Non-pigmented ciliary epithelial cell (primary cell): ENCODE measurements at regions not wholly inside any gene's neighbourhood (a gene's known extent, or its start where the extent isn't known, plus 50 kb on each side); places are given as distances from the start of the nearest gene placed in this dataset.

ENCODE experiments used
- DNase-seq: peaks from one replicate; pipeline ENCODE4 v3.0.0-alpha.2; 2010; ENCODE audit warnings: low read depth

DNA sequence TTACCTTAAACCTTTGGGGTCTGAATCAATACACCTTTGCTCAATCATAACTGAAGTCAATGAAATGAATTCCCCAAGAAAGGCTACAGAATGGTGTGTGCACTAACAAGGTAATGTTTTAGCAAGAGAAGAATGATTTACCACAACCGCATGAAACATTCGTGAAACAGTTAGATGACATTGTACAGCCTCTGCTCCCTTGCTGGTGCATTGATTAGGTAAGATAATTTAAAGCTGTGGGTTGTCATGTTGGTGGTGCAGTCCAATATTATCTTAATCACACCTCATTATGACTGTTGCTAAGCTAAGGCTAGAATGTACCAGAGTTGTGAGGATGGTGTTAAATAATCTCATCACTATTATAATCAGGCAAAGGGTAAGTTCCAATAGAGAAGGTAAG lies 1673.2 kb upstream of the PRR20A start:
- DNase-seq, result no peak

DNA sequence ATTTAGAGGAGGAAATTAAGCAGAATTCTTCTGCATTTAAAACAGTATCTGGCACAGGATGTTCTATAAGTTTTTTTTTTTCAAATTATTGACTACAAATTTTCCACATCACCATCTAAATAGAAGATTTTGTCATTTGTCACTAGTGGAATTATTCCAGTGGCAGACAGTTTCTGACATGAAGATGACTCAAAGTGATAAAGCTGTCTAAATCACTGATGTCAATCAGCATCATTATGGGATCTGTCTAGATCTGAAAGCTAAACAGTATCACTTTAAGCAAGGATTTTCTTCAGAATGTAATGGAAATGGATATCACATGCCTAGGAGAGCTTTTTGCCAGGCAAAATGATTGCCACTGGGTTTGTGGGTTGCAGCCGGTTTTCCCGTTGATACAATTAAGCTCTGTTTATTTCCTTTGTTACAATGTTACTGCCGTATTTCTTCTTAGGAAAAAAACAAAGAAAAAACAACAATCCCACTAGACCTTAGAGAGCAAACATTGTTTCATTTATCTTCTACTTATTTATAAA lies 1657.0 kb upstream of the PRR20A start:
- no peak for DNase-seq

DNA sequence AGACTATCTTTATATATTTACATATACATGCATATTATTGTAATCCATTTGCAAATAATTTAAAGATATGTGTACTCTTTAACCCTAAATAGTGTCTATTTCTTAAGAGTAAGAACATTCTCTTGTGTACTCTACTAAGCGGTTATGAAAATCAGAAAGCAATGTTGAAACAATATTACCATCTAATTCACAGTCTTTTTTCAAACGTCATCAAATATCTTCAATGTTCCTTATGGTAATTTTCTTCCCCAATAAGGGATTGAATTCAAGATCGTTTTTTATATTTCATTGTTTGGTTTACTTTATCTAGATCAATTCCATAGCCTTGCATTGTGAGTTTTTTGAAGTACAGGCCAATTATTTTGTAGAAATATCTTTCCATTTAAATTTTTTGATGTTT lies 1647.4 kb upstream of the PRR20A start:
- DNase-seq, result no peak

DNA sequence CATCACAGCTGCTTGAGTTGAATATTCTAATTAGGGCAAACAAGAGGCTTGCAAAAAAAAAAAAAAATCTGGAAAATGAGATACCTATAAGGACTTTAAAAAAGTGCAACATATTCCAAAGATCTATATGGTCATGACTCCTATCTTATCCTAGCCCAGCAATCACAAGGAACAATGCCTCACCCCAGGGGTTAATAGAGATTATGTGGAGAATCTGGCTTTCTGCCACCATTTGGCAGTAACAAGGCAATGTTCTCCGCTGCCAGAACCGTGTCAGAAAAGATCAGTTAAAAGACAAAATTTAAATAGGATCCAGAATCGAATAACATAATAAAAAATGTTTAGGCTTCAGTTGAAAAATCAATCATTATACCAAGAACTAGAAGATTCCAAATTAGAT lies 1643.2 kb upstream of the PRR20A start:
- DNase-seq, result no peak

DNA sequence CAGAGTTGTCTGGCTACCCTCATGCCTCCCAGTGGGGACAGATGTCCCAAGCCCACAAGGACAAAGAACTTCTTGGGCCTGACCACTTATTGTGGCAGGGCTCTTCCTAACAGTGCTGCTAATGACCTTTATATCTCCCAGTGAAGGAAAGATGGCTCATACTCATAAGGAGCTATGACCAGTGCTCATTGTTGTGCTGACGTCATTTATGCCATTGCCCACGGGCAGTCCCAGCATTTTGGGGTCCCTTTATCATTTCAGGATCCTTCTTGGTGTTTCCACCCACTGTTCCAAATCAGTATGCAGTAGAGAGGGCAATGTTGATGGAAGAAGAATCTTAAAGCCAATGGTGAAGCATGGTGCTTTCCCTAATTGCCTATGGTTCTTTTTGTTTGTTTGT lies 1640.0 kb upstream of the PRR20A start:
- DNase-seq, result no peak

DNA sequence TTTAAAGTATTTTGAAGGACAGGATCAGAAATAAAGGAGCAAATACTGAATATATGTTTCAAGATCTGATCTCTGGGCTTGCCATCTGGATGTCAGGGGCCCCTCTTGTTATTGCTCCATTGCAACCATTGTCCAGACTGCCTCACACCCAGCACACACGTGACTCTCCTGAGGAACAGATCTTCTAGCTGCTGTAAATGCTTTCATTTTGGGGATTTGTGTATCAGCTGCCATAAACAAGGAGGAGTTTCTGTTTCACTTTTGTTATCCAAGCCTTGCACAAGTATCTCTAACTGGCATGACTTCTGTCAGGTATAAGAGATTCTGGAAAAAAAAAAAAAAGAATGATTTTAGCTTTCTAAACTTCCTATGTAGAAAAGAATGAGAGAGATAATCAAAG lies 1624.1 kb upstream of the PRR20A start:
- no peak for DNase-seq

DNA sequence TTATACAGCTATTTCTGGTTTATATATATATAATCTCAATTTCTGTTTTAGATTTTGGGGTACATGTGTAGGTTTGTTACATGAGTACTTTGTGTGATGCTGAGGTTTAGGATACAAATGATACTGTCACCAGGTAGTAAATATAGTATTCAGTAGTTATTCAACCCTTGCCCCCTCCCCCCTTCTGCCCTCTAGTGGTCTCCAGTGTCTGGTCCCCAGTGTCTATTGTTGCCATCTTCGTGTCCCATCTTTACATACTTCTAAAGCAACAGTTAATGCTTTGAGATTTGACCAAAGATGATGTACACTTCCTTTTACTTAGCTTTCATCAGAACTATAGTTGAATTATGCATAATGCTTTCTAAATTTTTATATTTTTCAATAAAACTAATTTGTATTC lies 1623.4 kb upstream of the PRR20A start:
- no peak for DNase-seq

DNA sequence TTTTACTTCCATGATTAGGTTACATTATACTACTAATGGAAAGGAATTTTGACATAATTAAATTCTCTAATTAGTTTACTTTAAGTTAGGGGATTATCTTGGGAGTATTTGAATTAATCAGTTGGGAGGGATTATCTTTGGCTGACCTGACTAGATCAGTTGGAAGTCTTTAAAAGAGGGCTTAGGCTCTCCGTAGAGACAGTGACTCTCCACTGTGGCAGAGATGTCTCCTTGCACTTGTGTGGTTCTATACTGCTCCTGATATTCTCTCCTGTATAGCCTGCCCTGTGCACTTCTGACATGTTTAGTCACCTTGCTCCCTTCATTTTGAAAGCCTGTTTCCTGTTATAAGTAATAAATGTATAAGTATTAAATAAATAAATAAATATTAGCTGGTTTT lies 1612.3 kb upstream of the PRR20A start:
- DNase-seq, result no peak

DNA sequence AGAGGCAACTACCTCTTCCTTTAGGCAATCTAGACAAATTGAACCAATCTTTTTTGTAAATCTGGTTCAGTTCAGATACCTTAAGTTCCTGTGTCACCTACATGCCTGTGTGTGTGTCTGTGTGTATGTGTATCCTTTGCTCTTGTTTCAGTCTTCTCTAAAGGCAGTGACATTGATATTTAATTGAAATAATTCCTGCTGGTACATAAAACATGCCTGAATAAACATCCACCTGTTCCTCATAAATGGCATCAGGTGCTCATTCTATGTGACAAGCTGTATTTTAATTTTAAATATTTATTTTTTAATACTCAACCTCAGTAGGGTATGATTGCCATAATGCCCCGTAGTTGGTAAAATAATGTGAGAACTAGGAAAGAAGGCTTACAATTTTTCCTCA lies 1606.4 kb upstream of the PRR20A start:
- no peak for DNase-seq

DNA sequence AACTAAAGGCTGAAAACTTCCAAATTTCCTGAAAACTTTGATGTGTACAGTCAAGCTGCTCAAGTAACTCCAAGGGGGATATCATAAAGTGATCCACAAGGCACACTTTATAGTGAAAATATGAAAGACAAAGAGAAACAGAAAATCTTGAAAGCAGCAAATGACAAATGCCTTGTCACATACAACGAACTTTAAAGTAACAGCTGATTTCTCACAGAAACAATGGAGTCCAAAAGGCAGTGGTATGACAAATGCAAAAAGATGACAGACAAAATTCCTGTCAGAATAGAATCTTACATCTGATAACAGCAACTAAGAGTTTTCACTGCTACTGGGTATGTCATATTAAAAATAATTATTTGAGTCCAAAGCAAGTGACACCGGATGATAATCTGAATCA lies 1602.3 kb upstream of the PRR20A start:
- DNase-seq, result no peak

DNA sequence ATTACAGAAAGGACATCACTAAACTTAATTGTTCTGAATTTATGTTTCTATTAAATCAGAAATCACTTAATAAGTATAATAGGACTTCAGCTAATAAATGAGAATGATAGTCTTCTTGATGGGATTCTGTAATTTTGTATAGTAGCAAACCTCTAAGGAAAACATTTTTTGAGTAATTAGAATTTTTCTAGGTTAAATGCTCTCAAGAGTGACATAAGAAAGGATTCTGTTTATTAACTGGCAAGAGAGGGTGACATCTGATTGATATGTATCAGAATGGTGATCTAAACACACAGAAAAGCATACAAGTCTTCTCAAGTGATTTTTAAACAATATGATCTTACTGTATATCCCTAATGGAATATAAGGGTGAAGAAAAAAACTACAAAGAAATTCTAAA lies 1597.7 kb upstream of the PRR20A start:
- DNase-seq, result no peak

DNA sequence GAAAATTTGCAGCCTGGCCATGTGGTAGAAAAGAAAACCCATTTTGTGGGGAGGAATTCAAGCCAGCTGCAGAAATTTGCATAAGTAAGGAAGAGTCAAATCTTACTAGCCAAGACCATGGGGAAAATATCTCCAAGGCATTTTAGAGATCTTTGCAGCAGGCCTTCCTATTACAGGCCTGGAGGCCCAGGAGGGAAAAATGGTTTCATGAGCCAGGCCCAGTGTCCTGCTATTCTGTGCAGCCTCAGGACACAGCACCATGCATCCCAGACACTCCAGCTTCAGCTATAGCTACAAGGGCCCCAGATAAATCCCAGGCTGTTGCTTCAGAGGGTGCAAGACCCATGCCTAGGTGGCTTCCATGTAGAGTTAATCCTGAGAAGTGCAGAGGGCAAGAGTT lies 1590.1 kb upstream of the PRR20A start:
- DNase-seq, result no peak

DNA sequence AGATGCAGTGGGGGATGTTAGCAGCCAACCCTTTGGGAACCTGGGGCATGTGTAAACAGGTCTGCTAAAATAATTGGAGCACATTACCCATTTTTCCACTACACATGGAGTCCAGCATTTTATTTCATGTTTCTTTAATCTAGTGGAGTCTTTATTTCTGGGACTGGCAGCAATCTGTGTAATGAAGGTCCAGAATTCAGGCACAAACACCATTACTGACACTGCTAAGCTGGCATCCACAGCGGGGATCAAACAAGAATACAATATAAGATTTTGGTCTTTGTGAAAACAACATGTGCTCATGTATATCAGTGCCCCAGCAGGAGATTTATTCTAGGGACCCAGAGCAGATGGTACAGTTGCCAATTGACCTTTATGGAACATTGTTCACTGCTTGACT lies 1587.0 kb upstream of the PRR20A start:
- DNase-seq, result no peak

DNA sequence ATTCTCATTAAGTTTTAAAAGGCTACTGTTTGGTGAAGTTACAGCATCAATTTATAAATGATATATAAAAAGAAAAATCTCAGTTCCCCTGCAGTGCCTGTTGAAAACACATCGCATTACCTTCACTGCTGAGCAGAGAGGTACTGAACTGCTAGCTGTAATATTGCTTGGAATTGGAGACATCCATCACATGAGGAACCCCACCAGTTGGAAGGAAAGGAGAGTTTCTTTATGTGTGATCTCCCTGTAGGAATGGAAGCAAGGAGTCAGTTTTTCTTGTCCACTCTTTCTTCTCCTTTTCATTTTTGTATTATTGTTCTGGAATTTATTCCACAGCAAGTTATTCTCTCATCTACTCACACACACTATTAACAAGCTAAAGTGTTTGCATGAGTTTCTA lies 1586.0 kb upstream of the PRR20A start:
- no peak for DNase-seq

DNA sequence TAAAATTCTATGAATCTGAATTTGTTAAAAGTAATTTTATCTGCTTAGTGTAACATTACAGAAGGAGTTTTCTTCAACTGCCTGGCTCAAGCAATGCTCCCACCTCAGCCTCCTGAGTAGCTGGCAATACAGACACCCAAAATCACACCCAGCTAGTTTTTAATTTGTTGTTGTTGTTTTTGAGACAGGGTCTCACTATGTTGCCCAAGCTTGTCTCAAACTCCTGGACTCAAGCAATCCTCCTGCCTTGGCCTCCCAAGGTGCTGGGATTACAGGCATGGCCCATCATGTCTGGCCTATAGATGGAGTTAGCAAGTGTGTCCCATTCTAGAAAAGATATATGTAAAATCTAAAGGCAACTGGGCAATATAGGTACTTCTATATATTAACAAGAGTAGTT lies 1580.4 kb upstream of the PRR20A start:
- DNase-seq, result no peak

DNA sequence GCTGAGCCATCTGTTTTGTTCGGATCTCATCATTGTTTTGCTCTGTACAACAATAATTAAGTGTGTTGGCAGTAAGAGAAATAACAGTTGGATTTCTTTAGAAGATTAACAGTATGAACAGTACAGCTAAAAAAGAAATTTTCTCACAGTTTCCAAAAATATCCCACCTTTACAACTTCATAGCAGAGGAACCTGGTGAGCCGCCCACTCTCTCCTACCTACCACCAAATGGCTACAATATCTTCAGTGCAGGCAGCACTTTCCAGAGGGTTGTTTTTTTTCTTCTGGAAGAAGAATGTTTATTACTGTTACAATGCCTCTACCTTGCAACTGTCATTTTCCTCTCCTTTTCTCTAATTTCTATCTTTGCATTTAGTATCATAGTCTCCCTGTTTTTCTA lies 1577.5 kb upstream of the PRR20A start:
- DNase-seq, result no peak

DNA sequence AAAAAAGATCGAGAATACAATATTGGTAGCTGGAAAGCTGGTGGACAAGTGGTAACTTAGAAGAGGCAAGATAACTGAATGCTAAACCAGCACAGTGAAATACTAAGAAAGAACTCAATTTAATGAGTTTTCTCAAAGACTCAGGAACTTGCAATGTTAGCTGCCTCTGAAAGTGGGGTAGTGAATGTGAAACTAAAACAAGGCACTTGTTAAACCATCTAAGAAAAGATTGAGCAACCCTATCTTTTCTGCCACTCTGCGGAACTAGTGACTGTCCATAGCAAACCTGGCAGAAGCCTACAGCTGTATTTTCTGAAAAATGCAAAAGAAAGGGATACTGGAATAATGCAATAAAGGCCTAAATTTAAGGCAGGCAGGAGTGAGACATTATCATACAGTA lies 1574.4 kb upstream of the PRR20A start:
- DNase-seq, result no peak

DNA sequence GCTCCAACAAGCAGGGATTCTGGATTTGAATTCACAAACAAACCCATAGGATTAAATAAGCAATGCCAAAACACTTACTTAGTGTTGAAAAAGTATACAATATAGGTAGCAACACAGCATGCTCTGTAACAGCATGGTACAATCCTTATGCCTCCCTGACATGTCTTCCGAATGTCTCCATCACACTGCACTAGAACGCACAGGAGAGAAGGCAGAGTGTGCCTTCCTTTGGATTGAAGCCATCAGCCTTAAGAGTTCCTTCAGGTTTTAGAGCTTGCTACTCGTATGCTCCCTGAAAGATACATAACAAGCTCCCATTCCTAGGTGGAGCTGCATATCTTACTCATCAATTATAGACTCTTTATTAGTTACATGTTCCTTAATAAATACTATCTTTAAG lies 1573.9 kb upstream of the PRR20A start:
- DNase-seq, result no peak

DNA sequence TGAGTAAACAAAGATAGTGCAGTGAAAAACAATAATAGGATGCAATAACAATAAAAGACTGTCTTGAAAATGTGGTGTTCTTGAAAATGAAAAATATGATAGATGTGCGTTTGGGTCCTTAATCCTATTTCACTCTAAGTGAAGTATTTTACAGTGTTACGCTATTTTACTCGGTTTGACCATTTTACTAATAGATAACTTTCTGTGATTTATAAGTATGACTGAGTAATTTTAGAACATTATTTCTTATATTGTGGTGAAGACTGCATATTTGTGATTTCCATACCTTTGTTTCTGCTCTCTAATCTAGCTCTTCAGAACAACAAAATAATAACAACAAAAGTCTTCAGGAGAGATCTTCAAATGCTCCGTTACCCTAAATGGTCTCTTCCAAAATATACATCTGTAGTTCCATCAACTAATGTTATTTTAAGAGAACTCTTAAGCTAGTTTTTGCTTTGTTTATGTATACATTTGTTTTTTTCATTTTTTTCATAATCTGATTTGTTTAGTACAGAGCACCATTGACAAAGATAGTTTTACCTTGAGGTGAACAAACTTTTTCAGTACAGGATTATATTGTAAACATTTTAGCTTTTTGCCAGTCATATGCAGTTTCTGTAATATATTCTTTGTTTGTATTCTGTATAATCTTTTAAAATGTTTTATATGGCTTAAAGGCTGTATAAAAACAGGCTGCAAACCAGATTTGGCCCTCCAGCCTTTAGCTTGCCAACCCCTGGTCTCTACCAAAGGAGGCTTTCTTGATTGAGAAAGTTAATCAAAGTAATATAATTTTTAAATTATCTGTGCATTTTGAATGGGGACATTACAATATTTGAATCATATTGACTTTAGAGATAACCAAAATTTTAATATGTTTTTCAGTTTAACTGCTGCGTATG lies 1572.7 kb upstream of the PRR20A start:
- DNase-seq, result no peak

DNA sequence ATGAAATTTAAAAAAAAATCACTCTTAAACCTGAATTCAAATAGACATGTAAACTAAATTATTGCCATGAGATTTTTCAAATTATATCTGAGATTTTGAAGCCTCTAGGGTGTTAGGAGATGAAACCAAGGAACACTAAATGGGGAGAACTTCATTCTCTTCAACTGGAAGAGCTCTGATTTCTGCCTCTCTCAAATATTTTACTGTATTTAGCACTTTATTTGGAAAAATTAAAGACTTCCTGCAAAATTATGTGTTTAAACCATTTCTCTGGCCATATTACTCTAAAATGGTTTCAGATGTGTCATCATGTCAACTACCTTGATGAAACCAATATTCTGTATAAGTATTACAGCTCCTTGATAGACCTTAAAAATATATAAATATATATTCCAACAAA lies 1571.6 kb upstream of the PRR20A start:
- DNase-seq, result no peak

DNA sequence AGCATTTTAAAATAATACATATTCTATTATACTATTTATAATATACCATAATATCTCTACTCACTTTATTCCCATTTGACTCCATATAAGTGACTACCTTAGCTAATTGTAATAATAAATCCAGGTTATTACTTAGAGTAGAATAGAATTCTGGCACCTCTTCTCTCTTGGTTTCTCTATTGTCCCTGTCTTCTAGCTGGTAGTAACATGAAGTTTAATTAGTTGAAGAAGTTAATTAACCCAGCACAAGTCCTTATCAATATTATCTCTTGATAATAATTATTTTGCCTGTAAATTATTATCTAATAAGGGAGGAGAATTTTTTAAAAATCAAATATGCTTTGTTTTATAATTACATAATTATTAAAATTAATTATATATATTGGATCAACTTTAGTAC lies 1571.2 kb upstream of the PRR20A start:
- DNase-seq, result no peak

DNA sequence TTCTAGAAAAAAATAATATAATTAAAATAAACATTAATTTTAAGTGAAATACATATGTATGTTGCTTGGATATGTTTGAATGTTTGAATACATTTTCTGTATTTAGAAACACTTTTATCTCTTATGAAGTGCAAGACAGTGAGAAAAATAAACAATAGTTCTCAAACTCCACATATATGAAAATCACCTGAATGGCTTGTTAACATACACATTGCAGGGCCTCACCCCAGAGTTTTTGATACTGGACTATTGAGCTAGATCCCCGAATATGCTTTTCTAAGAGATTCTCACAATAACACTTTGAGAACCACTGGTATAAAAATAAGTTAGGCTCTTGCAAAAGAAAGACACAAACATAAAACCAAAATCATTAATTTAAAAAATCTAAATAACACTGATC lies 1570.3 kb upstream of the PRR20A start:
- DNase-seq, result no peak

DNA sequence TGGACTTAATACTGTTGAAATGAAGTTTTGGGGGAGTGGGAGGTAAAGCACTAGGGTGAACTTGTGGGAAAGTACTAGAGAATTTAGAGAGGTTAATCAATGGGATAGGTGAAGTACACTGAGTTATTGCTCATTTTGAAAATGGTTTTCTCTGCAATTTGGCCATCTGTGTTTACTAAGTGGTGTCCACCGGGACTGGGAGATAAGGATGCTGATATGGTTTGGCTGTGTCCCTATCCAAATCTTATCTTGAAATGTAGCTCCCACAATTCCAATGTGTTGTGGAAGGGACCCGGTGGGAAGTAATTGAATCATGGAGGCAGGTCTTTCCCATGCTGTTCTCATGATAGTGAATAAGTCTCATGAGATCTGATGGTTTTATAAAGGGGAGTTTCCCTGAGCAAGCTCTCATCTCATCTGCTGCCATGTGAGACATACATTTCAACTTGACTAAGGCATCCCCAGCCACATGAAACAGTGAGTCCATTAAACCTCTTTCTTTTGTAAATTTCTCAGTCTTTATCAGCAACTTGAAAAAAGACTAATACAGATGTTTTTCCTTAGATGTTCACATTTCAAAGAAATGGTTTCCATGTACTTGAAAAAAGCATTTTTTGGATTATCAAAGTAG lies 1569.4 kb upstream of the PRR20A start:
- no peak for DNase-seq

DNA sequence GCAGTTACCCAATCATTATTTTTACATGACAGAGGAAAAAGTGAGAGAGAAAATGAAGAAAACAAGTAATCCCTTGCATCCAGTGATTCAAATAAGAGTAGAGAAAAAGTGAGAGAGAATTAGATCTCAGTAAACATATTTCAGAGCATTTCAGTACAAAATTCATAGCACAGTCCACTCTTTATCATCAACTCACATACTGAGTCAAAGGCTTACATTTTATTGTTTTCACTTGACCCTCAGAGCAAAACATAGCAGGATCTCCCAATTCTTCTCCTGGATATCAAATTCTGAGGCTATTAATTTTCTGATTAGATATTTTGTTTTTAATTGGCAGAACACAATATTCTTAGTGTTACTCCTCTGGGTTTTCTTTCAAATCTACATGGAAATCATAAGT lies 1568.3 kb upstream of the PRR20A start:
- DNase-seq, result no peak
